NOMO-1 treated with dmso at 0.1 percent for 144 hours (cell line): ENCODE measurements at regions not wholly inside any gene's neighbourhood (a gene's known extent, or its start where the extent isn't known, plus 50 kb on each side); places are given as distances from the start of the nearest gene placed in this dataset.
"Not testable (repeated sequence)": the region's sequence is repeated elsewhere in the genome, so short reads cannot be mapped to it uniquely, and the experiment has no call there.

Experiments
- DNase-seq: peaks from one replicate; lab custom pipeline; 2025; ENCODE audit not compliant: unreplicated experiment; lab: John Stamatoyannopoulos, UW

DNA sequence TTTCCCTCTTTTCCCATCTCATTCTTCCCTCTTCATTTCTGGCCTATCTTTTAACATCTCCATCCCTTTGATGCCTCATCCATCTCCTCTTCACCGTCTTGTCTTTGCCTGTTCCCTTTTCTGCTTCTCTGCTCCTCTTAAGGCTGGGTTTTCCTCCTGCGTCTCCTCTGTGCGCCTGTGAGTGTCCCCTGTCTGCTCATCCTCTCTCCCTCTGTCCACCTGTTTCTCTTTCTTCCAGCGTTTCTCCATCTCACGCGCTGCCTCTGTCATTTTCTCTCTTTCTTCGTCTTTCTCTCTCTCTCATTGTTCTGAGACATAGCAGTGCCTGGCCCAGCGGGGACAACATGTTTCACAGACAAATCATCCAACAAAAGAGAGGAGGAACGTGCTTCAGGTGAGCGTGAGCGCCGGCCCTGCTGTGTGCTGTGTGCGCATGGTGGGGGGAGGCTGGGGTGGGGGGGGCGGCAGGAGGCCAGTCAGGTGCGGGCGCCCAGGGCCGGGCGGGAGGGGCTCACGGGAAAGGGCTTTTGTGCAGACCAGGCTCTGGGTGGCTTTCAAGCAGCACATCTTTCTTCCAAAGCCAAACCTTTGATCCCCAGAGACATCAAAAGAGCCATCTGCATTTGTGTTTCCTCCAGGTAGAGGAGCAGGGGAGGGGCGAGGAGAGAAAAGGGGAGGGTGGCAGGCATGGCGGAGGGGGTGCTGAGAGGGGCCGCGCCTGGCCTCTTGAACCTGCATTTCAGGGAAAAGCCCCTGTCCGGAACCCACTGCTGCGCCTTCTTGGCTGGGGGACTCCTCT, 121.3 kb downstream of the VEGFA start:
- DNase-seq: no peak

- no peak for DNase-seq
Observed at GRCh38 chr6:43890197-43891062, 120.4 kb downstream of the VEGFA start.

DNA sequence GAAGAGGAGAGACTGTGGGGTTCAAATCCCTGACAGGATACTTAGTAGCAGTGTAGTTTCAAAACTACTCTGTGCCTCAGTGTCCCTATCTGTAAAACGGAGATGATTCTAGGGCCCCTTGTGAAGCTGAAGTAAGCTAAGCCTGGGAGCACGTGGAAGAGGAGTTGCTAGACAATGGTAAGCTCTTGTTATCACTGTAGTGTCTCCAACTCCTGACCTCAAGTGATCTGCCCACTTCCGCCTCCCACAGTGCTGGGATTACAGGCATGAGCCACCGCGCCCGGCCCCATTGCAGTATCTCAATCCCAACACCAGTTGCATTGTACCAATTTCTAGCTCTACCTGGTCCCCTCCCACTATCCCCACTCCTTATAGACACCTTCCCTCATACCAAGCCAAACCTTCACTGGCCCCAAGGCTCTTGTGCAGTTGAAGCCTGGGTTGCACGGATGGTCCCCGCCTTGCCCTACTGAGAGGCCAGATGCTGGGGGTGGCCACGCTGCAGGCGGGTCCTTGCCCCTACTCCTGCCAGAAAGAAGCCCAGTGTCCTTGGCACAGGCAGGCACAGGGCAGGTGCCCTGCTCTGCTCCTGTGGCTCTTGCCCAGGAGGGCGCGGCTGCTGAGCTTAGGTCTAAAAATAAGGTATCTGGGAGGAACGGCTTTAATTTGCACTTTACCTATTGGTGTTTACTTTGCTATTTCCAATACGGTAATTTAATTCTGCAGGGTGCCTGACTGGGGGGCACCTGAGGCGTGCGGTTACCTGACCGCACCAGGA, 118.1 kb downstream of the VEGFA start:
- no peak for DNase-seq

DNA sequence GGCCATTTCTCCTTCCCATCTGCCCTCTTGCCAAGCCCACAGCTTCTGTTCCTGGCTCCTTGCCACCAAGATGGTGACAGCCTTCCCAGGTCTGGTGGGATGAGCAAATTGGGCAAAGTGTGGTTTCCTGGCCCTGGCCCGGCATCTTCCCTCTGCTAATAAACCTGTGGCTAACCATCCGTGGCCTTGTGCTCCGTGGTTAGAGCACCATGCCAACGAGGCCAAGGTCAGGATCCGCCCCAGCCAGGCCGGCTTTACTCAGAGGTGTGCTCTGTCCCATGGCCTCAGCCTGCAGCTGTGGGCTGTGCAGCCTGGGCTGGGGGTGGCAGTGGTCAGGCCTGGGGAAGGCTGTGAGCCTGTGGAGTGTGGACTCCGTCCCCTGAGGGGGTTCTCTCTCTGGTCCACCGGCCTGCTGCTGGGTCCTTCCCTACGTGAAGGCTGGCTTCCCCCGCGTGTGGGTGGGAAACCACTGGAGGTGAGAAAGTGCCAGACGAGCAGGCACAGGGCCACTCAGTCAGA, 117.4 kb downstream of the VEGFA start:
- no peak for DNase-seq

- DNase-seq: no peak
Observed at GRCh38 chr6:43886717-43887339, 116.8 kb downstream of the VEGFA start.

DNA sequence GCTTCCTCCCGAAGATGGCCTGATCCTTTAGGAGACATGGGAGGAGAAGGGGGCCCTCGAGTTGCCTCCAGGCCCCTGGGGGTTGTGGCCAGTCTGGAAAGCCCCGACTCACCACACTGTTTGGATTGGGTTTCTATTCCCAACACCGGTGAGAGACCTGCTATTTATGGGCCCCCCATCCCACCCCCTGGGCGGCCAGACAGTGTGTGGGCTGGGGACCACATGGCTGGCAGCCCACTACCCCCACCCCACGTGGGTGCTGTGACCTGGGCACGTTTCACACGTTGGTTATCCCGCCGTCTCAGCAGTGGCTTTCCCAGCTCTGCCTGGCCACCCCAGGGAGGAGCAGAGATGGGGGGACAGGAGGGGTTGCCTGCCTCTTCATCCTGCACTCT, 116.1 kb downstream of the VEGFA start:
- DNase-seq: no peak

GRCh38 chr6:43885399-43886066, 115.5 kb downstream of the VEGFA start:
- DNase-seq: no peak

DNA sequence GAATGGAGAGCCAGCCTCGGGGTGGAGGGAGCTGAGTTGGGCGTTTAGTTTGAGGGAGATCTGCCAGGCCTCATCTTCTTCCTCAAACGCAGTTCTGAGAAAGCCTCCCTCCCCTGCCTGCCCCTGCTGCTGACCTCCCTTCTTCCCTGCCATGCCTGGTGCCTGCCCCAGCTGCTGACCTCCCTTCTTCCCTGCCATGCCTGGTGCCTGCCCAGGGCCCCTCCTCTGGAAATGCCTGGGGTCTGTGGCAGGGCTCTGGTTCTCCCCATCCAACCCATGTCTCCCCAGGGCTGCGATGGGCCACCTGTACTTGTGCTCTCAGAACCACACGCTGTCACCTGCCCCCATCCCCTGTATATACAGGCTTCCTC, 114.6 kb downstream of the VEGFA start:
- DNase-seq: peak; percentile 15

DNA sequence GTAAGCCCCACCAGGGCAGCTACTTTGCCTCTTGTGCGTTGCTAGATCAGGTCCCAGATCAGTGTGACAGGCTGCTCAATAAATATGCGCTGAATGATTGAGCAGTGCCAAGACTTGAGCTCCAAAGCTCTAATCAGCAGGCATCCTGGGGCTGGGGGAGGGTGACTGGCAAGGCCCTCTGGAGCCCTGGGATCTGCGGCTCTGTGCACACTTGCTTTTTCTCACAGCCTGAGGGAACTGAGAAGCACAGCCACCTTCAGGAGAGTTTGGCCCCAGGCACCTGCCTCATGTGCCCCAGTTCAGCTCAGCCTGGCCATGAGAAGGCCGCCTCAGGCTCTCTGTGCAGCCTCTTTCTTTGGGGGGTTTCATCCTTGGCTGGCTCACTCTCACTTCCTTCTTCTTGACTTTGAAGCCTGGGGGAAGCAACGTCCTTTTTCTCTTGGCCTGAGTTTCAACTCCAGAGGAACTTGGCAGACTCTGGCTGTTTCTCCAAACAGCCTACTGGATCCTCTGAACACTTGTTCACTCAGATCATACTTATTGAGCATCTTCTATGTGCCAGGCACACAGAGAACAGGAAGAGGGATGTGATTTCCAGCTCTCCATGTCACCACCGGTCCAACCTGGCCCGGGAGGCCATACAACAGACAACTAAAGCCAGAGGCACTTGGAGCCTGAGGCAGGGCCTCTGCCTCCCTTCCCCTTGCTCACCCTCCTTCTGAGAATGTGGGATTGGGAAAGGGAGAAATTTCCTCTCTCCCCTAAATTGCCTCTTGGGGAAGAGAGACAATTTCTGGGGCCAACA, 114.0 kb downstream of the VEGFA start:
- peak; percentile 80 for DNase-seq

GRCh38 chr6:43882690-43883448, 112.9 kb downstream of the VEGFA start:
- not testable (repeated sequence) for DNase-seq

DNA sequence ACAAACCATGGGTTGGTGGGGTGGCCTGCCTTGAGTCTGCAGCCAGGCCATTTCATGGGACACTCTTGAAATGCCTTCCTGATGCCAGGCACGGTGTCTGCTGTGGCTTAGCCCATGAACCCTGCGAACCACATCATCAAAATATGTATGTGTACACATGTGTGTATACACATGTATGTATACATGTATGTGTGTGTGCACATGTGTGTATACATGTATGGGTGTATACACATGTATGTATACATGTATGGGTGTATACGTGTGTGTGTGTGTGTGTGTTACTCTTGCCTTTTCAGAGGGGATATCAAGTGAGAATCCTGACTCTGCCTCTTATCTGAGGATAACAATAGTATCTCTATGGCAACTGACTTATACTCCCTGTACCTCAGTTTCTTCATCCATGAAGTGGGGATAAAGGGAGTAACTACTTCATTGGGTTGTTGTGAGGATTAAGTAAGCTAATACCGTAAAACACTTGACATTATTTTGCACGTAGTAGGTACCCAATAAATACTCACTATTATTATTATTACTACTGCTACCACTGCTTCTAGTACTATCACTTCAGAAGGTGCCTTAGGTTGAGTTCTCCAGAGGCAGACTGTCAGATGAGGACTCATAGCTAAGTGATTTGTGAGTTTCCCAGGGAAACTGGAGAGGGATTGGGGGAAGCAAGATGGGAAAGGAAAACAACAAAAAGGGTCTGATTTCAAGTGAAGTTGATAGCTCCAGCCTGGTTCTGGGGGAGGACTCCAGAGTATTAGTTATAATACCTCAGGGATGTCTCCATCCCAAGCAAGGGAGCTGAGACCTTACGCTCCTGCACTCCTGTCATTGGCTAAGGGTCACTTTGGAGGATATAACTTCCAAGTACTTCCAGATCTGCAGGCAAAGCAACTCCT, 110.5 kb downstream of the VEGFA start:
- DNase-seq: no peak

DNA sequence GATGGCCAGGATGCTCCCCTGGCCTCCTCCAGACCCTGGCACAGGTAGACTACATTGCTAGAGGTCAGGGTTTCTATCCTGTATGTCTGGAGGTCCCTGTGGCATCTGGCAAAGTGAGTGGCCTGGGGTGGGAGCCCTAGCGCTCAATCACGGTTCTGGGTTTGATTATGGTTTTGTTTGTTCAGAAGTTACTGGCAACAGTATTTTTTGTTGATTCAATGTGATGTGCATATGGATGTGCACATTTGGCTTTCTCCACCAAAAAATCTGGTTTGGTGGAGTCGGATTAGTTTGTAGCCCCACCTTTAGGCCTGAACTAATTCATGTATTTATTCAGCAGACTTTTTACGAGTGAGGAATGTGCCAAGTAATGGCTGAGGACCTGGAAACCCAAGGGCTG, 109.7 kb downstream of the VEGFA start:
- no peak for DNase-seq

DNA sequence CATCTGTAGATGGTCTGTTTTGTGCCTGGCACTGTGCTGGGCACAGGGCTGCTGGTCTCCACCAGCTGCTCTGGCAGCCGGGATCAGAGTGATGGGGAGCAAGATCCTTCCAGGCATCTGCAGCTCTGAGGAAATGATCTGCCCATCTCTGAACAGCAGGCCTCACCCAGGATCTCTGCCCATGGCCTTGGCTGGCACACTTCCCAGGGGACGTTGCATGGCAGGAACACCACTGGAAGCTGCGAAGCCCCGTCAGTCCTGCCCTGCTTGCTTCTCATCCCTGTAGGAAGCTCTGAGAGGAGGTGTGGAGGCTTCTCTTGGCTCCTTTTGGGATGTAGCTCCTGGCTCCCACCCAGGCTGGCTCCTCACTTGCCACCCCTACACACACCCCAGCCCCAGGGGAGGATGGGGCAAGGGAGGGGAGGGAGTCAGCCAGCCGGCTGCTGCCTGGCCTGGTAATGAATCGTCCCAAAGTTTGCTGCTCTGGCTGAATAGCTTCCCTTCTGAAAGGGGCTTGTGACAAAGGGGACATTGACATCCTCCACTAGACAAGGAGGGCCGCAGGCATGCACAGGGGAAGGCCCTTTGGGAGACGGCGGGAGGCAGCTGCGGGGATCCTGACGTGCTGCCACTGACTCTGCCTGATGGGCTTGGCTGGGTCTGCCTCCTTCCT, 108.9 kb downstream of the VEGFA start:
- DNase-seq: no peak

- no peak for DNase-seq
Observed at GRCh38 chr6:43878127-43878634, 108.2 kb downstream of the VEGFA start.

DNA sequence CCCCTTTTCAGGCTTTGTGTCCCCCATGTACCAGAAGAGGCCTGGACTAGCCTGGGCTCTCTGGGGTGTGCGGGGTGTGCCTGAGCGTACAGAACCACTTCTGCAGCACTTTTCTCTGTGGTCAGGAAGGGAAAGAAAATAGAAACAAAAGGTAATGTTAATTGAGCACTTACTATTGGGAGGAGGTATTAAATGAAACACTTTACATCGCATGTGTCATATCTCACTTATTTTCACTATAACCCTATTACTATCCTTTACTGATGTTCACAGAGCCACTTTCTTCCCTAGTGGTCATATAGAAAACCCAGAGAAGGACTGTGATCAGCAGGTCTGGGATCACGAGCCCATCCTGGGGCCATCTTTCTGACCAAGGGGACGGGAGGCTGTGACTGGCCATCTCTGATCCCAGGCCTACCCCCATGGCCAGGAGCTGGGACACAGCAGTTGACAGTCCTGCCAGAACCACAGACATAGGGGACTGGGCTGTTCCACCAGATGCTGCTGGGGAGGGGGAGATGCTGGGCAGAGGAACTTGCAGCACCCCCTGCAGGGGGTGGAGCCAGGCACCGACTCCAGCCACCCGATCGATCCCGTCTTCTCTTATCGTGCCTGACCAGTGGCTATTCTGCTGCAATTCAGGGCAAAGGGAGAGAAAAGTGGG, 107.6 kb downstream of the VEGFA start:
- no peak for DNase-seq

GRCh38 chr6:43877036-43877435, 107.0 kb downstream of the VEGFA start:
- DNase-seq: no peak
